OCI-LY3 (cell line): ENCODE measurements at regions not wholly inside any gene's neighbourhood (a gene's known extent, or its start where the extent isn't known, plus 50 kb on each side); places are given as distances from the start of the nearest gene placed in this dataset.
"Not testable (repeated sequence)": the region's sequence is repeated elsewhere in the genome, so short reads cannot be mapped to it uniquely, and the experiment has no call there.

ENCODE experiments used
- H2AFZ ChIP-seq: fragments of 200-600, 300-600 bp; shearing (Covaris generic); 2 replicates; pipeline ENCODE4 v1.6.0; 2014; ENCODE audit warnings: antibody characterized with exemption, low read depth, low read length
- H3K27ac ChIP-seq: fragments of 200-600, 300-600 bp; sonication (generic); 2 replicates; pipeline ENCODE4 v1.5.1; 2014; ENCODE audit warnings: mild to moderate bottlenecking, low read length, moderate library complexity, mixed read lengths
- H3K27me3 ChIP-seq: fragments of 200-600, 300-600 bp; sonication (generic); 2 replicates; pipeline ENCODE4 v1.6.1; 2014; ENCODE audit warnings: low read depth, low read length, mixed read lengths
- H3K36me3 ChIP-seq: fragments of 200-600, 300-600 bp; sonication (generic); replicated peaks from 2 replicates; pipeline ENCODE3; 2014; ENCODE audit warnings: low read depth, low read length, mixed read lengths
- H3K4me1 ChIP-seq: fragments of 300-600, 200-600 bp; sonication (generic); 2 replicates; pipeline ENCODE4 v1.6.1; 2014; ENCODE audit warnings: low read length, mixed read lengths
- H3K4me2 ChIP-seq: fragments of 200-600, 300-600 bp; sonication (generic); 2 replicates; pipeline ENCODE4 v1.6.1; 2014; ENCODE audit warnings: low read length, mixed read lengths
- H3K4me3 ChIP-seq: fragments of 300-600, 200-600 bp; sonication (generic); 2 replicates; pipeline ENCODE4 v1.5.1; 2014; ENCODE audit warnings: antibody characterized with exemption, mild to moderate bottlenecking, low read length, moderate library complexity
- H3K79me2 ChIP-seq: fragments of 300-600, 200-600 bp; shearing (Covaris generic); 2 replicates; pipeline ENCODE4 v1.6.1; 2014; ENCODE audit warnings: mild to moderate bottlenecking, low read length, mixed read lengths
- H3K9ac ChIP-seq: fragments of 300-600, 200-600 bp; shearing (Covaris generic); 2 replicates; pipeline ENCODE4 v1.6.0; 2014; ENCODE audit warnings: mild to moderate bottlenecking, low read length, moderate library complexity
- H3K9me3 ChIP-seq: fragments of 200-600, 300-600 bp; shearing (Covaris generic); 2 replicates; pipeline ENCODE4 v1.6.1; 2014; ENCODE audit warnings: low read length, mixed read lengths; ENCODE audit not compliant: insufficient read depth
- H4K20me1 ChIP-seq: fragments of 200-600, 300-600 bp; sonication (generic); 2 replicates; pipeline ENCODE4 v1.6.1; 2016; ENCODE audit warnings: low read length, mixed read lengths; ENCODE audit not compliant: insufficient read depth
- EZH2phosphoT487 ChIP-seq: fragments of 200-600 bp; shearing (Covaris generic); IDR thresholded peaks from 2 replicates; pipeline ENCODE4 v1.6.1; 2018; ENCODE audit warnings: antibody characterized with exemption, mixed run types, low read depth
- TF ChIP-seq, protein P1 (sequence below): fragments of 200-600, 300-600 bp; sonication (generic); IDR thresholded peaks from 2 replicates; pipeline ENCODE4 v1.5.1; 2014; ENCODE audit warnings: antibody characterized with exemption, low read length, low read depth

DNA sequence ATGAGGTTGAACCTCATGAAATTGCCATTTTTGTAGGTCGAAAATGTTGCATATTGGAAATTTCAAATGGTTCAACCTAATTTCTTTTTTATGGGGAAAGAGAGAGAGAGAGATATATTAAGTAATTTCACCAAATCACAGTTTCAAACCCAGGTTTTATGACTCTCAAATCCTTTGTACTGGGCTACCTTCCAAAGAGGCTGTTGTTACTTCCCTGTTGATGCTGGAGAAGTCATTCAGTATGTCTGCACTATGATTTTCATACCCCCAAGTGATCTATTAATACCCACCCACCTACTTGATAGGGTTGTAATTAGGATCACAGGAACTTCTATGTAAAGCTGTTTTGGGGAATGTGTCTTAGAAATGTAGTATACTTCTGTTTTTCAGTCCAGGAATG, 109.9 kb downstream of the ZNF330 start:
- H3K9ac ChIP-seq = no peak overlapping the region

DNA sequence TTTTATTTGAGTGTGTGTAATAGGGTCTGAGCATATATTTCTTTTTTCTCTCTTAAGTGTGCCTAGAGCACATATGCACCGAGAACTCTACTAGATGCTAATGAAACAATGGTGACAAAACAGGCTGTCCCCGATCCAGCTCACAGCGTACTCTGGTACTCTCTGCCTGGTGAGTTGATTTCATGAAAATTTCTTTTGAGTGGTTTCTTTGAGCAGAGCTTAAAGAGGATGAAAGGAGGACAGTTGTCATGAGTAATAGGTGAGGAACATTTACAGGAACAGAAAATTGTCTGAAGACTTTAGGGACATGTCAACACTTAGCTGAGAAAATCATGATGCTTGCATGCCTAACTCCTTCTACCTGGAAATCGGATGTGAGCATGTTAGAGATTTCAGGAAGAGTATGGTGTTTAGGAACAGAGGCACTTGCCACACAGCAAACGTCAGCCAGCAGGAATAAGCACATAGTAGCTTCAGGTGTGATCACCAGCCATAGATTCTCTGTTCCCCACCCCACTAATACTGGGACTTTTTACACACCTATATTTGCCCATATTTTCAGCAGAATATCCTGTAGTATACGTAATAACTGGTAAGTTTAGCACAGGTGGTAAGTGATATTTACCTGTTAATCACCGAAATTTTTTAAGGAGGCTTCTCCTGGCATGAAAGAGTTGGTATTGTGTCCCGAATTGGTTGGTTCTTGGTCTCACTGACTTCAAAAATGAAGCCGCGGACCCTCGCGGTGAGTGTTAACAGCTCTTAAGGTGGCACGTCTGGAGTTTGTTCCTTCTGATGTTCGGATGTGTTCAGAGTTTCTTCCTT, 111.1 kb downstream of the ZNF330 start:
- H3K36me3 ChIP-seq = no peaks in the 10 kb centered on the region
- no peaks in the 10 kb centered on the region for H4K20me1 ChIP-seq
- no peaks in the 10 kb centered on the region for H3K9me3 ChIP-seq
- no peaks in the 10 kb centered on the region for H3K27me3 ChIP-seq
- no peak overlapping the region for H3K4me2 ChIP-seq
- H2AFZ ChIP-seq = no peak overlapping the region
- H3K9ac ChIP-seq = no peak overlapping the region
- TF ChIP-seq, protein P1, sequence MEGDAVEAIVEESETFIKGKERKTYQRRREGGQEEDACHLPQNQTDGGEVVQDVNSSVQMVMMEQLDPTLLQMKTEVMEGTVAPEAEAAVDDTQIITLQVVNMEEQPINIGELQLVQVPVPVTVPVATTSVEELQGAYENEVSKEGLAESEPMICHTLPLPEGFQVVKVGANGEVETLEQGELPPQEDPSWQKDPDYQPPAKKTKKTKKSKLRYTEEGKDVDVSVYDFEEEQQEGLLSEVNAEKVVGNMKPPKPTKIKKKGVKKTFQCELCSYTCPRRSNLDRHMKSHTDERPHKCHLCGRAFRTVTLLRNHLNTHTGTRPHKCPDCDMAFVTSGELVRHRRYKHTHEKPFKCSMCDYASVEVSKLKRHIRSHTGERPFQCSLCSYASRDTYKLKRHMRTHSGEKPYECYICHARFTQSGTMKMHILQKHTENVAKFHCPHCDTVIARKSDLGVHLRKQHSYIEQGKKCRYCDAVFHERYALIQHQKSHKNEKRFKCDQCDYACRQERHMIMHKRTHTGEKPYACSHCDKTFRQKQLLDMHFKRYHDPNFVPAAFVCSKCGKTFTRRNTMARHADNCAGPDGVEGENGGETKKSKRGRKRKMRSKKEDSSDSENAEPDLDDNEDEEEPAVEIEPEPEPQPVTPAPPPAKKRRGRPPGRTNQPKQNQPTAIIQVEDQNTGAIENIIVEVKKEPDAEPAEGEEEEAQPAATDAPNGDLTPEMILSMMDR = no peak
- no peak for TF ChIP-seq EZH2phosphoT487
- no peak overlapping the region for H3K4me3 ChIP-seq
- no peaks in the 10 kb centered on the region for H3K79me2 ChIP-seq
- H3K4me1 ChIP-seq = no peaks in the 10 kb centered on the region
- no peak overlapping the region for H3K27ac ChIP-seq

More for the DNA sequence above, 109.9 kb downstream of the ZNF330 start:
- H3K27me3 ChIP-seq = no peaks in the 10 kb centered on the region
- no peak overlapping the region for H3K4me2 ChIP-seq
- no peaks in the 10 kb centered on the region for H3K9me3 ChIP-seq
- no peaks in the 10 kb centered on the region for H3K79me2 ChIP-seq
- H3K36me3 ChIP-seq = no peaks in the 10 kb centered on the region
- H3K4me1 ChIP-seq = no peaks in the 10 kb centered on the region
- H3K4me3 ChIP-seq = no peak overlapping the region
- H4K20me1 ChIP-seq = no peaks in the 10 kb centered on the region
- no peak overlapping the region for H3K27ac ChIP-seq
- no peak overlapping the region for H2AFZ ChIP-seq
- TF ChIP-seq, protein P1 = no peak
- no peak for TF ChIP-seq EZH2phosphoT487

DNA sequence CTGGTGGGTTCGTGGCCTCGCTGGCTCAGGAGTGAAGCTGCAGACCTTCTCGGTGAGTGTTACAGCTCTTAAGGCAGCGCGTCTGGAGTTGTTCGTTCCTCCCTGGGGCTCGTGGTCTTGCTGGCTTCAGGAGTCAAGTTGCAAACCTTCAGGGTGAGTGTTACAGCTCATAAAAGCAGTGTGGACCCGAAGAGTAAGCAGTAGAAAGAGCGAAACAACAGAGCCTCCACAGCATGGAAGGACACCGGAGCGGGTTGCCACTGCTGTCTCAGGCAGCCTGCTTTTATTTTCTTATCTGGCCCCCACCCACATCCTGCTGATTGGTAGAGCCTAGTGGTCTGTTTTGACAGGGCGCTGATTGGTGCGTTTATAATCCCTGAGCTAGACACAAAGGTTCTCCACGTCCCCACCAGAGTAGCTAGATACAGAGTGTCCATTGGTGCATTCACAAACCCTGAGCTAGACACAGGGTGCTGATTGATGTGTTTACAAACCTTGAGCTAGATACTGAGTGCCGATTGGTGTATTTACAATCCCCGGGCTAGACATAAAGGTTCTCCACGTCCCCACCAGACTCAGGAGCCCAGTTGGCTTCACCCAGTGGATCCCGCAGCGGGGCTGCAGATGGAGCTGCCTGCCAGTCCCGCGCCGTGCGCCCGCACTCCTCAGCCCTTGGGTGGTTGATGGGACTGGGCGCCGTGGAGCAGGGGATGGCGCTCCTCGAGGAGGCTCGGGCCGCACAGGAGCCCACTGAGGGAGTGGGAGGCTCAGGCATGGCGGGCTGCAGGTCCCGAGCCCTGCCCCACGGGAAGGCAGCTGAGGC, 111.9 kb downstream of the ZNF330 start:
- H3K36me3 ChIP-seq, H3K79me2 ChIP-seq, H3K27ac ChIP-seq, H3K27me3 ChIP-seq, H3K9me3 ChIP-seq, H3K9ac ChIP-seq, H3K4me1 ChIP-seq, H4K20me1 ChIP-seq, H2AFZ ChIP-seq, H3K4me2 ChIP-seq, H3K4me3 ChIP-seq: not testable (repeated sequence)

DNA sequence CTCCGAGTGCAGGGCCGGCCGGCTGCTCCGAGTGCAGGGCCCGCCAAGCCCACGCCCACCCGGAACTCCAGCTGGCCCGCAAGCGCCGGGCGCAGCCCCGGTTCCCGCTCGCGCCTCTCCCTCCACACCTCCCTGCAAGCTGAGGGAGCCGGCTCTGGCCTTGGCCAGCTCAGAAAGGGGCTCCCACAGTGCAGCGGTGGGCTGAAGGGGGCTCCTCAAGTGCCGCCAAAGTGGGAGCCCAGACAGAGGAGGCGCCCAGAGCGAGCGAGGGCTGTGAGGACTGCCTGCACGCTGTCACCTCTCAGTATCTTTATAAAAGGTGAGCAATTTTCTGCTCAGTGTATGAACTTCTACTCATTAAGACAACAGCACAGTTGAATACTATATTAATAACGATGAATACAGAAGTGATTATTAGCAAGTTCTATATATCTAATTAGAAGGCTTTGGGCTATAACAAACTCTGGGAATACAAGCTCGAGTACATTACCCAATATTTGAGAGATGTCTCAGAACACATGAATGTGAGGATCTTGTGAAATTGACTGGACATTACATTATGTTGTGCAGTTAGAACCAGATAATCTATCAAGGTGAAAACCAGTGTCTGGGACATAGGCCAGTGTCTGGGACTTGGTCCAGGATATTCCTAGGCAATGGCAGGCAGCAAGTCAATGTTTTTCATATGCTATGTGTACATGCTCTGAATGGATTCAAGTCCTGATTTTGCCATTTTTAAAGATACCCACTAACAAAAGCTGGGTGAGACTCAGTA, 112.9 kb downstream of the ZNF330 start:
- not testable (repeated sequence) for H3K9ac ChIP-seq, H3K4me1 ChIP-seq, H2AFZ ChIP-seq, H3K4me3 ChIP-seq, H3K36me3 ChIP-seq, H3K4me2 ChIP-seq, H3K9me3 ChIP-seq, H4K20me1 ChIP-seq, H3K79me2 ChIP-seq, H3K27me3 ChIP-seq, H3K27ac ChIP-seq
